ENCODE measurements at regions not wholly inside any gene's neighbourhood (a gene's known extent, or its start where the extent isn't known, plus 50 kb on each side); places are given as distances from the start of the nearest gene placed in this dataset.
A peak's percentile ranks its signal among the peaks of the same experiment; 100 is the strongest.

GRCh38 chr2:157946919-157947557, 70.9 kb upstream of the ACVR1 start:
- TF ChIP-seq POLR2AphosphoS5 (IDR thresholded peaks at IDR 0.05): peak; percentile 58
- TF ChIP-seq CTCF (IDR thresholded peaks at IDR 0.05): no peak
- no peak for TF ChIP-seq POLR2A (IDR thresholded peaks at IDR 0.05)

All from prostate gland (tissue), 2 donors.